Right ventricle myocardium superior (tissue), 1 donor: ENCODE measurements at regions not wholly inside any gene's neighbourhood (a gene's known extent, or its start where the extent isn't known, plus 50 kb on each side); places are given as distances from the start of the nearest gene placed in this dataset. TPM values are rescaled to one million over a fixed set of nuclear protein-coding genes. Genes with fewer than 3 reads are reported as not detected.

ENCODE experiments used
- ATAC-seq: fragments of 200-7000 bp; cut with Tn5 transposase; one replicate; pipeline ENCODE4 v1.9.1; 2020; ENCODE audit warnings: mild to moderate bottlenecking; ENCODE audit not compliant: poor library complexity
- DNase-seq: peaks from one replicate; pipeline ENCODE4 v3.0.0-alpha.2; 2020
- intact Hi-C: fragments of 100-400 bp; cut with DNase I; formaldehyde crosslinking; loops from one replicate; pipeline ENCODE4 v1.11.2; 2022
- microRNA-seq: library from miRNA; unstranded; fragments of <30 nt; microRNA quantifications from one replicate; pipeline ENCODE4 v1.2.0, GENCODE V29; 2020
- donor health status: DM: no; HTN: yes; CAD: no; lungs with severe emphysema.

- no peak for DNase-seq
- ATAC-seq = no peak
- intact Hi-C loops = no loop called here
These were observed 59.0 kb upstream of the CCDC167 start for GRCh38 chr6:37558646-37559045.

DNA sequence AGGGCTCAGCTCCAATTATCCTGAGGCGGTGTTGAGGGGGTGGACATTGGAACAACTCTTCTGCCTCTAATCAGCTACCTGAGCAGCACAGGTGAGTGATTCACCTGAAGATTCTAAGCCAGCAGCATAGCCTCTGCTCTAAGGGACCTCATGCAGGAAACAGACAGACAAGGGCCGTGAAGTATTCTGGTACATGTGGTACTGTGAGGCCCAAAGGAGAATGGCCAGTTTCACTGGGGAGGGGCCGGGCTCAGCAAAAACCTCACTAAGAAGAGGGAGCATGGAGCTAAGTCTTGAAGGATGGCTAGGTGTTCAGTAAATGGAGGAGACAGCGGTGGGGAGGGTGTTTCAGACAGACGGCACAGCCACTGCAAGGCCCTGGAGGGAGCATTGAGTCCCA, 58.5 kb upstream of the CCDC167 start:
- ATAC-seq (no peak), DNase-seq (no peak)
- intact Hi-C loops = no loop called here

GRCh38 chr6:37557645-37558114, 58.0 kb upstream of the CCDC167 start:
- intact Hi-C loops = no loop called here
- no peak for ATAC-seq
- no peak for DNase-seq

GRCh38 chr6:37556881-37557644, 57.4 kb upstream of the CCDC167 start:
- ATAC-seq = no peak
- DNase-seq = no peak
- intact Hi-C loops = no loop called here

DNA sequence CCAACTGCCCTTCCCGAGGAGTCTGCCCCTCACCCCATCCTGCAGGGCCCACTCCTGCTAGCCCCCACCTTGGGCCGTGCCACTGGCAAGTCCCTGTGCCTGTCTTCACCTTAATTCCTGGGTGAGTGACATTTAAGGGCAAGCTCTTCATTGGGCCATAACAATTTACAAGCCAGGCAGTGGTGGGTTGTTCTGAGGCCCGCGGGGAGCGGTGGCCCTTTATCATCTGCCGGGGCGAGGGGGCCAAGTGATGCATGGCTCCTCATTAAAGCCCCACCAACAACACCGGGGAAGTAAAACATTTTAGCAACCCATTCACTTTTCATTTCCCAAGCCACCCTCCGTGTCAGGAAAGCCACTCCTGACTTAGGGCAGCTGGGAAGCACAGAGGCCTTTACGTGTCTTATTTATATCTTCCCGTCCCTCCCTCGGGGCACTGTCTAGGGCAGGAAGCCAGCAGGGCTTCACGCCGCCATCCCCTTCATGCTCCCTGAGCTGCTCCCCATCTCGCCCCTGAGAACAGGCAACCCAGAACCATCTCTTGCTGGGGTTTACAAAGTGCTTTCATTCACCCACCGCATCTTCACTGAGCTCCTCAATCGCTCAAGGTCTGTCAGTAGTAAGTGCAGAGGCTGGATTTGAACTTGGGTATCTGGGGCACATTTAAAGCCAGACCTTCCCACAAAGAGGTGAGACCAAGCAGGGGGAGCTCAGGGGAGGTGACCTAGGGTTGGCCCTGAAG, 55.5 kb upstream of the CCDC167 start:
- DNase-seq = no peak
- intact Hi-C loops = no loop called here
- no peak for ATAC-seq

- ATAC-seq = no peak
- no peak for DNase-seq
These were observed 54.8 kb upstream of the CCDC167 start for GRCh38 chr6:37554480-37554819.

GRCh38 chr6:37552267-37552666, 52.6 kb upstream of the CCDC167 start:
- DNase-seq = no peak
- ATAC-seq = no peak
- intact Hi-C loops = no loop called here

More at GRCh38 chr6:37554480-37554819, 54.8 kb upstream of the CCDC167 start:
- intact Hi-C loops = no loop called here

DNA sequence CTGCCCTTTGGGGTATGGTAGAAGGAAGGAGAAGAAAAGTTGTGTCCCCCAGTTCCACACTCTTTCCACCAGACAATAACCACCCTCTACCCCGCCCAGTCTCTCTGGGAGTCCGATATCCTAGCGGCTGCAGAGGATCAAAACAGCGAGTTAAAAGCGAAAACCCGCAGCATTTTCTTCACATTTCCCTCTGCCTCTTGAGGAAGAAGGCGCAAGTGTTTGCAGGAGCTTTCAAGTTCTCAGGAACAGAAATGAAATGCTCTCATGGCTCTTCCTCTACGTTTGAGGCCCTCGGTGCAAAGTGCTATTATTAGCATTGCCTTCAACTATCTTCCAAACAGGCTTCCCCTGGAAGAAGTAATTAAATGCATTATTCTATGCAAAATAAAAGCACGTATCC, 52.2 kb upstream of the CCDC167 start:
- intact Hi-C loops = no loop called here
- DNase-seq = no peak
- no peak for ATAC-seq

- intact Hi-C loops = no loop called here
- ATAC-seq = no peak
- DNase-seq = no peak
These were observed 51.8 kb upstream of the CCDC167 start for GRCh38 chr6:37551446-37551845.

DNA sequence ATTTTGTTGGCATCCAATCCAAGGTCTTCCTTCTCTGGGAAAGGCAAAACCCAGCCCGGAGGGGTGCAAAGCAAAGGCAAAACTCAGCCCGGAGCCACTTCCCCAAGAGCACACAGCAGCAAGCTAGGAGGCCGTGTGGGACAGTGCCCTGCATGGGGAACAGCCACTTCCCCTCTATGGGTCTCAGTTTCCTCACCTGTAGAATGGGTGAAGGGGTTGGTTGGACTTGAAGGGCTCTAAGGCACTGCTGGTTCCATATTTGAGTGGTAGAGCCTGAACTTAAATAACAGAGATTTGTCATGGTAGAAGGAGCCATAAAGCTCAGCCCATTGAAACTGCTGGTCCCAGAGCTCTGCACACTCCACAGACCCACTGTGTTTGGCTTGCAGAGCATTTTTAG, 51.3 kb upstream of the CCDC167 start:
- DNase-seq = no peak
- intact Hi-C loops = no loop called here

DNA sequence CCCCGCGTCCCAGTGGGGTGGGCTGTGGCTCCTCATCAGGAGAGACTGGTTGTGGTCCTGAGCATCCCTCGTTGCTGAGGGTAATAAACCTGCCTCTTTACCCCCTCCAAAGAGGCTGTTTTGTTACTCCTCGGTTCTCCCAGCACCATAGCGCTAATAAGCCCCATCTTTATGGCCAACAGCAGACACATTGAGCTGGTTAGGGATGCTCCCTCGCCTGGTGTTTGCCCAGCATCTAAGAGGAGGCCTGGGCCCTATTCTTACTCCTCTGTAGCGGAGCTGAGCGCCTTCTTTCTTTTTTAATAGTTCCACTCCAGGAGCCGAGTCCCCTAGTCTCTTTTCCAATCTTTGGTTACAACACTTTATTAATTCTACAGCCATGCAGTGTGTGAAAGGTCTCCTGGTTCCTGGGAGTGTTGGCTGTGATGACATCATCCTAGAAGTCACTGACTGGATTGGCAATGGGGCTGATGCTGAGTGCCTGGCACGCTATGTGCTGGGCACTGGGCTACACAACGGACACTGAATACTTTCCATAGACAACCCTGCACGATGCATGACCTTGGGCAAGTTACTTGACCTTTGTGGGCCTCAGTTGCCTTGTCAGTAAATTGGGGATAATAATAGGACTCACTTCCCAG, 50.6 kb upstream of the CCDC167 start:
- intact Hi-C loops = no loop called here
- no peak for DNase-seq
- no peak for ATAC-seq

More for the DNA sequence above, 51.3 kb upstream of the CCDC167 start:
- ATAC-seq = no peak

- ATAC-seq (no peak), DNase-seq (no peak)
- intact Hi-C loops = no loop called here
These were observed 49.9 kb upstream of the CCDC167 start for GRCh38 chr6:37549558-37549957.

Small RNA genes lying in the stretch of these regions (microRNA-seq; reads per million reads assigned to microRNA genes)
- not detected for gene MIR4462
